GM04504 (cell line): ENCODE measurements at regions not wholly inside any gene's neighbourhood (a gene's known extent, or its start where the extent isn't known, plus 50 kb on each side); places are given as distances from the start of the nearest gene placed in this dataset.
A peak's percentile ranks its signal among the peaks of the same experiment; 100 is the strongest.
"Not testable (repeated sequence)": the region's sequence is repeated elsewhere in the genome, so short reads cannot be mapped to it uniquely, and the experiment has no call there.

ENCODE experiments used
- DNase-seq: peaks from one replicate; pipeline ENCODE4 v3.0.0-alpha.2; 2012; ENCODE audit warnings: low read depth

GRCh38 chr16:10232757-10233156, 50.5 kb upstream of the GRIN2A start:
- no peak for DNase-seq

GRCh38 chr16:10239640-10240039, 57.4 kb upstream of the GRIN2A start:
- DNase-seq = no peak

GRCh38 chr16:10240854-10241613, 58.8 kb upstream of the GRIN2A start:
- no peak for DNase-seq

- no peak for DNase-seq
Observed at GRCh38 chr16:10242097-10242496, 59.9 kb upstream of the GRIN2A start.

- no peak for DNase-seq
Observed at GRCh38 chr16:10242916-10243315, 60.7 kb upstream of the GRIN2A start.

DNA sequence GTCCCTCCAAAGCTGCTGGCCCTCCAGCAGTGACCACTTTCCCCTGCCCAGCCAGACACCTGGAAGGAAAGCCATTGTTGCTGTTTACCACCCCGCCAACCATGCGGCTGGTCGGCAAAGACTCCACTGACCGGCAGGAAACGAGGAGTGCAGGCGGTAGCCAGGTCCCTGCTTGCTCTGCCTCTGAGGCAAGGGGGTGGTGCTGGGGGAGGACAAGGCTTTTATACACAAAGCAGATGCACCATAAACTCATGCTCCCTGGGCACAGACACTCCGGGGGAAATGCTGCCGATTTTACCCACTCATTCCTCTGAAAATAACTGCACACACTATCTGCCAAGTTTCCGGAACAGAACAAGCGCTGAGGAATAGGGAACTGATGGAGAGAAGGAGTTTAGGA, 62.8 kb upstream of the GRIN2A start:
- no peak for DNase-seq

DNA sequence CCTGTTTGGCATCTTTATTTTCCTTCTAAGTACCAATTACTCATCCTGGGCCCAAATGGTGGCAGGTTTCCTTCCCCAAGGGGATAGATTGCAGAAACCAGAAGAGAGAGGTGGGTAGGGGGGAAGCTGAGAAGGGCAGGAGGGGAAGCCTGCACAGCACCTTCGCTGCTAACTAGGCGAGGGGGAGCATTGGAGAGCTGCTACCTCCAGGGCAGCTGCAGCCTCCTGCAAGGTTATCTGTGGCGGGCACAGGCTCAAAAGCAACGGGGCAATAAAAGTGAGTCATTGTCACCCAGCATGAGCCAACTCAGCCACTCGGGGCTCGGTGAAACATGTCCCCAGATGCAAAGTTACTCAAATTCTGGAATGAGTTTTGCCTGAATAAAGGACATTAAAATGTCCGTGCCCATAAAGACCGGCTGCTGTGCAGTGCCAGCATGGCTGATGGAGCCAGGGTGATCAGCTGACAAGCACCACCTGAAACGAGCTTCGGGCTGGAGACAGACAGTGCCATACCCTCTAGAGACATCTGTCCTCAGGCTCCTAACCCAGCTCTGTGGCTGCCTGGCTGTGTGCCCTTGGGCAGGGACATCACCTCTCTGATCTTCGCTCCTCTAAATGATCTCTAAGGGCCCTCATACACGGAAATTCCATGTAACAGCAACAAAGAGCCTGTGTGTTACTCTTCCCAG, 68.1 kb upstream of the GRIN2A start:
- no peak for DNase-seq

DNA sequence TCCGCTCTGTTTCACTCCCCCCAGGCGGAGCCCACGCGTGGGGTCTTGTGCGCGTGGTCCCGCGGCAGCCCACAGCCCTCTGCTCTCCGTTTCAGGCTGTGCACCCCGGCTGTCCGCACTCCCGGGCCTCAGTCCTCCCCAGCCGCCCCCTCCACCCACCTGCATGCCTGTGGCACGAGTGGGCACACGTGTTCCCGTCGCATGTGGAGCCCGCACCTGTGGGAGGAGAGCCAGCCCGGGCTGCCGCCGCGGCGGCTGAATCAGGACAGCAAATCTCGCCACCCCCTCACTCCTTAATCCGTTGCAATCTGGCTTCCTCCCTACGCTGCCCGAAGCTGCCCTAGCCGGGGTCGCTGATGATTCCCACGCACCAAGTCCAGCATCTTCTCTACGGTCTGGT, 69.9 kb upstream of the GRIN2A start:
- DNase-seq = no peak

- no peak for DNase-seq
Observed at GRCh38 chr16:10253409-10253808, 71.2 kb upstream of the GRIN2A start.

DNA sequence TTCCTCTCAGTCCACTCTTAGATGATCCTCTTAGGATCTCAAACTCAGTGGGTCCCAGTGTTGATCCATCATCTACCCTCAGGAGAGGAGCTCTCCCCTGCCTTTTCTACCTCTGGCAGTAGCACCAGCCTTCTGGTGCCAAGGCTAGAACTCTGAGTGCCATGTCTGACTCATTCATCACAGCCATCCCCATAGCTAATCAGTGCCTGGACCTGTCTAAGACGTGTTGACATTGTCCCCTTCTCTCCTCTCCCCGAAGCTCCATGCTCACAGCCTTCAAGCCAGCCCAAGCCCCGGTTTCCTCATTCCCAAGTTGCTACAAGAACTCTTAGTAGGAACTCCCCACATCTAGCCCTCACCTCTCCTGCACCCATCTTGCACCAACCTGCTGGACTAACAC, 73.5 kb upstream of the GRIN2A start:
- no peak for DNase-seq

GRCh38 chr16:10256784-10257641, 74.8 kb upstream of the GRIN2A start:
- peak; percentile 2 for DNase-seq

GRCh38 chr16:10257642-10258251, 75.5 kb upstream of the GRIN2A start:
- not testable (repeated sequence) for DNase-seq

DNA sequence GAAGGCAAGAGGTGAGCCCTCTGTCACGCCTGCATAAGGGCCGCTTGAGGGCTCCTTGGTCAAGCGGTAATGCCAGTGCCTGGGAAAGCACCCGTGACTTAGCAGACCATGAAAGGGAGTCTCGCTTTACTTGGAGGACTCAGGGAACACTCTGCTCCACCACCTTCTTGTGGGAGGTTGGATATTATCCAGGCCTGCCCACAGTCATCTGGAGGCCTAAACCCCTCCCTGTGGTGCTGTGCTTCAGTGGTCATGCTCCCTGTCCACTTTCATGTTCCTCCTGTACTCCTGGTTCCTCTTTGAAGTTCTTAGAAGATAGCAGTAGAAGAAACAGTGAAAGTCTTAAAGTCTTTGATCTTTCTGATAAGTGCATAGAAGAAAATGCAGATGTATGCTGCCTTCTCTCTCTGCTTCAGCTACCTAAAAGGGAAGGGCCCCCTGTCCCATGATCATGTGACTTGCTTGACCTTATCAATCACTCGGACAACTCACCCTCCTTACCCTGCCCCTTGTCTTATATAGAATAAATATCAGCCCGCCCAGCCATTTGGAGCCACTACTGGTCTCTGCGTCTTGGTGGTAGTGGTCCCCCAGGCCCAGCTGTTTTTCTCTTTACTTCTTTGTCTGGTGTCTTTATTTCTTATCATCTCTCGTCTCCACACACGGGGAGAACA, 76.8 kb upstream of the GRIN2A start:
- DNase-seq = not testable (repeated sequence)

DNA sequence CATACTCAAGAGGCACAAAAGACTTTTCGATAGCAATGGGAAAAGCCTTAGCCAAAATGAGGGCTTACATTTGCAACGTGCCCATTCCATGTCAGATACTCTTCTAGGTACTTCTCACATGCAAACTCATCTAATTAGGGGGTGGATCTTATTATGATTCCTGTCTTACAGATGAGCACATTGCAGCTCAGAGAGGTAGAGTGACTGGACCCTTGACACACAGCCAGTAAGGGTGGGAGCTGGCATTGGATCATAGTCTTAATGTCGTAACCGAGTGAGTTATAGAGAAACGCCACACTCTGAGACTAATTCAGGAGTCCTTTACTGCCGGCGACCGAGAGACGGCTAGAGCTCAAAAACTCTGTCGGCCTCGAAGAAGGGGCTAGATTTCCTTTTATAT, 78.8 kb upstream of the GRIN2A start:
- DNase-seq = no peak

- not testable (repeated sequence) for DNase-seq
Observed at GRCh38 chr16:10261526-10261925, 79.3 kb upstream of the GRIN2A start.

GRCh38 chr16:10262377-10263132, 80.3 kb upstream of the GRIN2A start:
- no peak for DNase-seq

DNA sequence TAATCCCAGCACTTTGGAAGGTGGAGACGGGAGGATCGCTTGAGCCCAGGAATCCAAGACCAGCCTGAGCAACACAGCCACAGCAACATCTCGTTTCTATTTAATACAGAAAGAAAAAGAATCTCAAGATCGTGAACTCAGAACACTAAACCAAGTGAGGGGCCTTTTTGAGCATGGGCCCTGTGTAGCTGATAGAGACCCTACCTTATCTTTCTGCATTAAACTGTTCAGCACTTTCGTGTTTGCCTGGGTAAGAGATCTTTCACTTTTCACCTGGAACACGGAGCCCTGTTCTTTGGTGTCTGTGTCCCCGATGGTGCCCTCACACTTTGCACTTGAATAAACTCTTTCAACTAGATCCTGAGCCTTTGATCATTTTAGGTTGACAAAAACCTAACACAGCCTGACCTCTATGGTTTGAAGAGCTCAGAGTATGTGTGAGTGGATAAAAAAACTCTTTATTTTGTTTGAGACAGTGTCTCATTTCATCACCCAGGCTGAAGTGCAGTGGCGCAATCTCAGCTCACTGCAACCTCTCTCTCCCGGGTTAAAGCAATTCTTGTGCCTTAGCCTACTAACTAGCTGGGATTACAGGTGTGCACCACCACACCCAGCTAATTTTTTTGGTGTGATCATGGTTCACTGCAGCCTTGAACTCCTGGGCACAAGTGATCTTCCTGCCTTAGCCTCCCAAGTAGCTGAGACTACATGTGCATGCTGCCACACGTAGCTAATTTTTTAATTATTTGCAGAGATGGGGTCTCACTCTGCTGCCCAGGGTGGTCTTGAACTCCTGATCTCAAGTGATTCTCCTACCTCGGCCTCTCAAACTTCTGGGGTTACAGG, 83.8 kb upstream of the GRIN2A start:
- no peak for DNase-seq

DNA sequence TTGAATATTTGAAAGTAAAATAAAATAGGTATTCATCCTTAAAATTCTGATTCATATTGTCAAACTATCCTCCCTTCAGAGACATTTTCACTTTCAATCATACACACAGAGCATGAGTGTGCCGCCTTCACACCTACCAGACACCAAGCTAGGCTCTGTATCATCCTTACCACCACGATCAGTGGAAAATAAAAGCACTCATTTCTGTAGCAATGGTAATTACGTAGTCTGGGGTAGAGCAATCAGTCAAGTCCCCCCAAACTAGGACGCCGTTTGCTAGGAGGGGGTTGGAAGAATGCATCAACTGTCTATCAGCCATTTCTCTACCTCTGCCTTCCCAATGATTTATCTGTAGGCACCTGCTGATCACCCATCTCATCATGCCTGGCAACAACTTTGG, 84.6 kb upstream of the GRIN2A start:
- no peak for DNase-seq

DNA sequence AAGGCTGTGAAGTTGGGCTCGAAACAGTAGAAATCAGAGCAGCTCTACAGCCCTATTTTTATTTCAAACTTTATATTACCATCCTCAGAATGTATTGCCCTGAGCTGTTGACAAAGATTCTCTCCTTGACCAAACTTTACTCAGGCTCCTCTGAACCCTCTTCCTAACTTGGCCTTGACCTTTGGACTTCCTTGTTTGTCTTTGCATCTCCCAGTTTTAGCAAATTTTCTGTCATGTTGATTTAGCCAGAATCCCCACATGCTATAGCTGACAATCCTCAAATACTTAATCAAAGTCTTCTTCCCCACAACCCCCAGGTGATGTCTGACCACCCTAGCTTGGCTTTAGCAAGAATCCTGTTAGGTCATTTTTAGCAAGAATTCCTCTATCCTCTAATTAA, 87.4 kb upstream of the GRIN2A start:
- DNase-seq = no peak

- DNase-seq = not testable (repeated sequence)
Observed at GRCh38 chr16:10272250-10272854, 90.1 kb upstream of the GRIN2A start.
